GM18520 (cell line): ENCODE measurements at regions not wholly inside any gene's neighbourhood (a gene's known extent, or its start where the extent isn't known, plus 50 kb on each side); places are given as distances from the start of the nearest gene placed in this dataset.

Experiments
- ATAC-seq: cut with Tn5 transposase; IDR thresholded peaks from one replicate; pipeline ENCODE4 v1.9.1; 2021; ENCODE audit not compliant: unreplicated experiment

GRCh38 chr13:33462109-33462508, 176.6 kb upstream of the STARD13 start:
- ATAC-seq, result no peak

- no peak for ATAC-seq
These were observed 178.8 kb upstream of the STARD13 start for GRCh38 chr13:33464345-33464744.

DNA sequence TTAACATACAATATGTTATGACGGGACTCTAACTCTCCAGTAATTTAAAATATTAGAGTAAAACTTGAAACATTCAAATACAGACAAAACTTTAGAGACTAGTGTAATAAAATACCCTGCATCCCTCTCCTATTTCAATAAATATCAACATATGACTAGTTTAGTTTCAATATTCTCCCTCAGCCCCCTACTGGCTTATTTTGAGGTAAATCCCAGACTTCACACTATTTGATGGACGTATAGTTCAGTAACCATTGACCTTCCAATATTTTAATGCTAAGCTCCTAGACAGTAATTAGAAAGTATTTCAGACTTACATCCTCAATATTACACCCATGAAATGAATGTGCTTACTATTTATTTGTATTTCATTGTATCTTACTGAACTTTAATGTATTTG, 180.7 kb upstream of the STARD13 start:
- no peak for ATAC-seq

DNA sequence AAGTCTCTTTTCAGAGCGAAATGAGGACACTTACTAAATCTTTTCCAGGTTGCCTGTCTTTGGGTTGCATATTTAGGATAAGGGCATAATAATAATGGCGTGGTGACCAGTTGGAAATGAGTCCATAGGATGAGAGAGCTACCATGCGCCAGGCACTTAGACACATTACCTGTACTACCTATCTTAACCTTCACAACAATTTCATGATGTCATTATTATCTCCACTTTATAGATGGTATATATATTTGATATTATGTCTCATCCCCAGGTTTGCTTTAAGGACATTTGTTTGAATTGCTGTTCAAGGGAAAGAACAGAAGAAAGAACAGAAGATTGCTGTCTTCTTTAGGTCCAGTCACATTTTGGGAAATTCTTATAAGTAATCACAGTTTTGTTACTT, 182.0 kb upstream of the STARD13 start:
- ATAC-seq, result no peak

GRCh38 chr13:33471204-33471603, 185.6 kb upstream of the STARD13 start:
- ATAC-seq, result no peak

- ATAC-seq, result no peak
These were observed 186.9 kb upstream of the STARD13 start for GRCh38 chr13:33472446-33472845.

DNA sequence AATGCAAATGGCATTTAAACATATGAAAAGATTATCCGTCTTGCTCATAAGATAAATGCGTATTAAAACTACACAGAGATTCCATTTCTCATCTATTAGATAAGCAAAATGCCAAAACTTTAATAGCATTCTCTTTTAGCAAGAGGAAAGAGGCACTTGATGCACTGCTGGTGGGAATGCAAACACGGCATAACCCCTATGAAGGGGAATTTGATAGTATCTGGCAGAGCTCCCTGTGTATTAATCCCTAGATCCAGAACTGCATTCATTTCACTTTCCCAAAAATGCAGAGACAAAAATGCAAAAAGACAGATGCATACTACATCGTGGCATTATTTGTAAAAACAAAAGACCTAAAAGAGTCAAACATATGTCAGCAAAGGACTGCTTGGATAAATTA, 193.6 kb upstream of the STARD13 start:
- ATAC-seq, result no peak

- ATAC-seq, result no peak
These were observed 195.0 kb upstream of the STARD13 start for GRCh38 chr13:33480561-33480960.

DNA sequence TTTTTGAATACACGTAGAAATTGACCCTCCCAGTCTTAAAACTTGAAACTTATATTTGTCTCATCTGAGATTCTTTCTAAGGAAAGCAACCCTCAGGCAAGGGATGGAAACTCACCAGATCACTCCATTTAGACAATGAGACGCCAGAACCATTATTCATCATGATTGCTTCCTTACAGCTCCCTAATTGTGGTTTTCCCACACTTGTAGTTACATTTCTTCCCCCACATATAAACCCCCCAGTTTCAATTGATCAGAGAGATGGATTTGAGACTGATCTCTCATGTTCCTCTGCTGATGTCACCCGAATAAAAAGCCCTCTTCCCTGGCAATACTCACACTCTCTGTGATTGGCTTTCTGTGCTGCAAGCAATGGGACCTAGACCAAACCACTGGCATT, 197.9 kb upstream of the STARD13 start:
- ATAC-seq, result no peak

GRCh38 chr13:33485247-33485646, 199.7 kb upstream of the STARD13 start:
- no peak for ATAC-seq

GRCh38 chr13:33487575-33488243, 202.2 kb upstream of the STARD13 start:
- no peak for ATAC-seq

DNA sequence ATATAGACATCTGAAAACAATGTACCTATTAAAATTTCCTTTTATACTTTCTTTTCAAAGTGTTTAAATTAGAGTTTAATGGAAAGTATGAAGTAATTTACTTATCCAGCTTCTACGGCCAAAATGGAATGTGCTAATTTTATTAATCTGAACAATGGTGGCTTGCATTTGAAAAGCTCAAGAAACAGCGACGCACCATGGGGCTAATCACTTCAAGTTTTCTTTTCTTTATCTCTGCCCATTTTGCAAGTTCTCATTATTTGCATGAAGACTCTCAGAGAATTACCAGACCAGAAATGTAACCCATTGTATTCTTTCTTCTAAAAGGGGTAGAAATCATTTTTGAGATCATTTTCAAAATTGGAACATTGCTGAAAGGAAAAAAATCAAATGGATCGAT, 204.0 kb upstream of the STARD13 start:
- ATAC-seq, result no peak

DNA sequence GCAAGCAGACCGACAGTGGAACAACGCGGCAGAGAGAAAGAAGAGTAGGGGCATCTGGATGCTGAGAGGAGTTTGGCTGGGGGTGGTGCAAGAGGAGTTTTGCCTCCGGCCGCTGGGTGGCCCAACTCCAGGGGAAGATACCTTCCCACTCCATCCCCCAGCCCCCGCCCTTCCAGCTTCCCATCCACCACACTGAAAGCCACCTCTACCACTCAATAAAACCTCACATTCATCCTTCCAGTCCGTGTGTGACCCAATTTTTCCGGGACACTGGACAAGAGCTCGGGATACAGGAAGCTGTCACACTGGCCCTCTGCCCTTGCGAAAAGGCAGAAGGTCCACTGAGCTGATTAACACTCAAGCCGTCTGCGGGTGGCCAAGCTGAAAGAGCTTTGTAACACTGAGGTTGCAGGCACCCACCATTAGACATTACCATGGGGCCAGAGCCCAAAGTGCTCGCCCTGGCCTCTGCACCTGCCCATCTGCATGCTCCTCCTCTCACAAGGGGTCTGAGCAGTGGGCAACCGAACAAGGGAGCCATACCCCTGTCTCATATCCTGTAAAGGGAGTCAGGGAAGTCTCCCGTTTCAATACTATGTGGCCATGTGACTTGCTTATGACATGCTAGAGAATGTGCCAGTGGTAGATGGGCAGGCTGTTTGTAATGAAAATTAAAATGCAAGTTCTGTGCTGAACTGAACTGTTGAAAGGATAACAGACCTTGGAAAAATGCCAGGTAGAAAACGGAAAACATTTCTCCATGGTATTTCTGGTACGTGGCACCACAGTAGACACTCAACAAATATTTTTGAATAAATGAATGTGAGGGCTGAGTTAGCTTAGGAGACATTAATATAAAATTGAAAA, 205.1 kb upstream of the STARD13 start:
- ATAC-seq, result no peak

GRCh38 chr13:33493672-33494365, 208.3 kb upstream of the STARD13 start:
- ATAC-seq, result no peak

DNA sequence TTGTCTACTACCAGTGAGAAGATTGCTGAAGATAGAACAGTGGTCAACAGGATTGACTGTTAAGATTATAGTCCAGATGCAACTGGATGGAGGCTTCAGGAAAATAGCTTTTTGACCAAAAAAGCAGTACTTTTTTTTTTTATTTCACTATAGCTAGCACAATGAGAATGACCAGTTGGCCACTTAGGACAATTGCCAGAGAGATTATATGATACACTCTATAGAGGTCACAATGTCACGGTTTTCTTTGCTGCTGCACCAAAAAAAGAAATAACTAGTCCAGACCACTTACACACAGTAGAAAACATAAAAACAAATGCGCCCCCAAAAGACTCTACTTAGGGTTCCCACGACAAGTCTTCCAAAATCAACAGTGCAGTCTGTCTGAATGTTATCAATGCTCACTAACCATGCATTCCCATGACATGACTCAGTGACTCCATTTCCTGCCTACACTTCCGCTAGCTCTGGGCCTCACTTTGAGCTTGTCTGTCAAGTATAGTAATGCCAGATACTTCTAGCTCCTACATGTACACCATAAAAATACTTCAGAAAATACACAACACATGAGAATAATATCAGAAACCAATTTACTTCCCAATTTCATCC, 209.1 kb upstream of the STARD13 start:
- ATAC-seq, result no peak

- ATAC-seq, result no peak
These were observed 210.8 kb upstream of the STARD13 start for GRCh38 chr13:33496336-33496735.

DNA sequence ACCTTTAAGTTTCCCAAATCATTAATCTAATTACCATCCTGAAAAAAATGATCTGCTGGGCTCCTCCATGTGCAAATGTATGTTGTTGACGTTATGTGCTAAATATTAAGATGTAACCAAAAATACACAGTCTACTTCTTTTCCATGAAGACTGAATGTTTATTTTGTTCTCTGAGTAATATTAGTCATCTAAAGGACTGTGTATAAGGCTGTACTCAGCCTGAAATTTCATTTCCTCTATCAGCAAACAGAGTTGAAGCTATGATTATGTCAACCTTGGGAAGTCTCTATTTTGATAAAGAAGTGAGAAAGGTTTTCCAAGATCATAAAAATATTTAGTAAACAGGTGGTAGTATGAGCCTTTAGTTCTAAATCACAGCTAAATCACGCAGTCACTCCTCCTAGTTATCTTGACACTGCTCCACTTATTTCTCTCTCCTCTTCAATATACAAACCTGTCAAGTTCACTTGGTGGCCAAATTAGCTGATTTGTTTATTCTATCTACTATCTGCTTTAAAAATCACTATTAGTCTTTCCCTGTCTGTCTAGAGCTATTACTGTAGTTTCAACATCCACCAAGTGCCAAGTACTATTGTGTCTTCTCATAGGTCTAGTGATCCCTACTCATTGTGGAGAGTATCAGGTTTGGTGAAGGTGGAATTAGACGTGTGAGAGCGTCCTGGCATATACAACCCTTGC, 211.7 kb upstream of the STARD13 start:
- no peak for ATAC-seq

DNA sequence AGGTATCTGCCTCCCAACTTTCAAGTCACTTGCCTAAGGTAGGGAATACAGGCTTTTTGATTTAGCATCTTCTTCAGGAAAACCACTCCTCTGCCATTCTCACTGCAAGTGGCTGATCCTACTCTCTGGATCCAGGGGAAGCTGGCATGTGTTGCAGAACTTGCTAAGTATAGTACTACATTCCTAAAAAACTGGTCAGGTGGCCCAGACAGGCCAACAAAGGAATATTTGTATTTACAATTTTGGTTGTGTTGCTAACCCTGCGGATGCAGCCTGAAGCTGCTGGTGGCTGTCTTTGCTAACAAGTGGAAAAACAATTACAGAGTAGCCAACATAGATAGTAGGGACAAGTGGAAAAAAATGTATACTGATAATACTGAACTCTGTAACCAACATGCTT, 222.5 kb upstream of the STARD13 start:
- no peak for ATAC-seq

DNA sequence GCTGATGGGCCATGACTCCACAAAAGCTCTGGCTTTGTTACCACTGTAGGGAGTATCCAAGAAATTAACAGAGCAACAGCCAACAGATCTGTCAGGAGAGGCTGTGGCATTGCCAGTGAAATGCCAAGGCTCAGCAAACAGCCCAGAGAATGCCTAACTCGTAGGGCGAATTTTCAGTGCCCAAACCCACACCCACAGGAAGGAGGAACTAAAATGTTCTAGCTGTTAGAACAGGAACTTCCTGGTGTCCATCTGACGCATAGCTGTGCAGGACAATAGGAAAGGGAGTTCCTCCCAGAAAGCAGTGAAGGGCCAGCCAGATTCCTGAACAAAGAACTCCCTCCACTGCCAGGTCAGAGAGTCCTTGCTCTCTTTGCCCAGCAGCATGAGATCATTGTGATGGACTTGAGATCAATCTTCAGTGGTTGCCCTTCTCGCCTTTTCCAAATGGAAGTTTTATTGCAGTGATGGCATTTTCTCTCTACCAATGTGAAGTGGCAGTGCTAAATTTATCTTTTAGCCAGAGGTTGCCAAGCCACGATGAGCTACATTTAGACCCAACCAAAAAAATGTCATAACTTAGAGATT, 224.2 kb upstream of the STARD13 start:
- ATAC-seq, result no peak

DNA sequence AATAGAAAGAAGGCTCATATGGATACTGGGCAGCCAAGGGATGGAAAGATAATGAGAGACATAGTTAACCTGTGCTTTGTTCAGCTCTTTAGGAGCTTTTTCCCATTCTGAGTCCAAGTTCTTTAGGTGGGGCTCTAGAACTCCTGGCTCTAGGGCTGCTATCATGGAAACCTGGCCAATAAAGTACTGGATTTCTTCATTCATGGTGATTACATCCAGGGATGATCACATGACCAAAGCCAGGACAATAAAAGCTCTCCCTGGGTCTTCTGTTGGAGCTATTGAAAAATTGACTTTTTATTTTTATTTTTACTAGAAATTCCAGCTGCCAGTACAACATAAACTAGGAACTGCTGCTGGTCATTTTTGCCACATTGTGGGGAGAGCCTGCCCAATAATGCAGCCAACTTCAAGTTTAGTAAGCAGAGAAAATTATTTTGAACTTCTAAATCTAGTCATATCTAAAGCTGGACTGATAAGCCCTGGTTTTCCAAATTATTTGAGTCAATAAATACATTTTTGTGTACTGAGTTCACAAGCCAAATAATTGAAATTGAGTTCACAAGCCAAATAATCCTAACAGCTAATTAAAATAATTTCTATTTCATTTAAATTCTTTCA, 224.9 kb upstream of the STARD13 start:
- ATAC-seq, result no peak
